GM18499 (cell line): ENCODE measurements at regions not wholly inside any gene's neighbourhood (a gene's known extent, or its start where the extent isn't known, plus 50 kb on each side); places are given as distances from the start of the nearest gene placed in this dataset.
"Not testable (repeated sequence)": the region's sequence is repeated elsewhere in the genome, so short reads cannot be mapped to it uniquely, and the experiment has no call there.

Experiments used
- ATAC-seq: cut with Tn5 transposase; IDR thresholded peaks from one replicate; pipeline ENCODE4 v1.9.1; 2021; ENCODE audit warnings: moderate number of reproducible peaks; ENCODE audit not compliant: insufficient read depth, unreplicated experiment

GRCh38 chr10:28386503-28386868 lies 83.6 kb upstream of the MPP7 start:
- ATAC-seq: no peak

- ATAC-seq: no peak
Observed at GRCh38 chr10:28387140-28387539, 84.3 kb upstream of the MPP7 start.

GRCh38 chr10:28391283-28391682 lies 88.4 kb upstream of the MPP7 start:
- no peak for ATAC-seq

GRCh38 chr10:28393956-28394568 lies 91.2 kb upstream of the MPP7 start:
- no peak for ATAC-seq

- ATAC-seq: no peak
Observed at GRCh38 chr10:28396331-28396730, 93.5 kb upstream of the MPP7 start.

GRCh38 chr10:28397229-28397628 lies 94.4 kb upstream of the MPP7 start:
- no peak for ATAC-seq

GRCh38 chr10:28400176-28400575 lies 97.3 kb upstream of the MPP7 start:
- no peak for ATAC-seq

GRCh38 chr10:28400681-28401080 lies 97.8 kb upstream of the MPP7 start:
- no peak for ATAC-seq

GRCh38 chr10:28402611-28403073 lies 99.8 kb upstream of the MPP7 start:
- not testable (repeated sequence) for ATAC-seq

- no peak for ATAC-seq
Observed at GRCh38 chr10:28403090-28403489, 100.2 kb upstream of the MPP7 start.

GRCh38 chr10:28408237-28408777 lies 105.4 kb upstream of the MPP7 start:
- ATAC-seq: no peak

- ATAC-seq: no peak
Observed at GRCh38 chr10:28410420-28411135, 107.7 kb upstream of the MPP7 start.

GRCh38 chr10:28411136-28411460 lies 108.2 kb upstream of the MPP7 start:
- ATAC-seq: no peak

- peak; percentile 70 for ATAC-seq
Observed at GRCh38 chr10:28411648-28412047, 108.8 kb upstream of the MPP7 start.

GRCh38 chr10:28418069-28418468 lies 114.8 kb upstream of the WAC start:
- ATAC-seq: no peak

GRCh38 chr10:28425422-28425821 lies 107.5 kb upstream of the WAC start:
- no peak for ATAC-seq

- no peak for ATAC-seq
Observed at GRCh38 chr10:28426392-28427159, 106.3 kb upstream of the WAC start.

- ATAC-seq: no peak
Observed at GRCh38 chr10:28427376-28427775, 105.5 kb upstream of the WAC start.

GRCh38 chr10:28429045-28429444 lies 103.9 kb upstream of the WAC start:
- ATAC-seq: no peak

- ATAC-seq: no peak
Observed at GRCh38 chr10:28429573-28430216, 103.2 kb upstream of the WAC start.

GRCh38 chr10:28431139-28431538 lies 101.8 kb upstream of the WAC start:
- ATAC-seq: no peak
